HepG2 (cell line): ENCODE measurements at regions not wholly inside any gene's neighbourhood (a gene's known extent, or its start where the extent isn't known, plus 50 kb on each side); places are given as distances from the start of the nearest gene placed in this dataset.

Experiments used
- ATAC-seq: fragments of 200-7000 bp; cut with Tn5 transposase; 3 replicates; pipeline ENCODE4 v1.9.1; 2020; ENCODE audit warnings: mild to moderate bottlenecking, moderate library complexity
- BruUV-seq: library from RNA; stranded (reverse); fragments of 400-500 nt; replicated peaks from 2 replicates; lab custom pipeline; 2021; lab: Mats Ljungman, UMichigan
- CTCF ChIA-PET: fragments of 300-600 bp; formaldehyde crosslinking; extraction: SDS; loops from one replicate; lab custom pipeline; 2021; ENCODE audit warnings: low total read pairs, inconsistent platforms, low intra/inter-chr PET ratio; lab: Yijun Ruan, JAX
- POLR2A ChIA-PET: fragments of 350-600 bp; sonication (Branson Sonifier 250); formaldehyde crosslinking; loops from one replicate; lab custom pipeline; 2020; ENCODE audit warnings: antibody characterized with exemption, inconsistent platforms; lab: Yijun Ruan, JAX
- DNase-seq: peaks from one replicate; pipeline ENCODE4 v3.0.0-alpha.2; 2015; ENCODE audit warnings: low spot score
- FAIRE-seq: peaks from 3 replicates; lab custom pipeline; 2011; peaks lifted over from hg19 to GRCh38; lab: Jason Lieb, UNC
- H2AFZ ChIP-seq: one replicate; pipeline ENCODE4 v1.6.1; 2011; ENCODE audit warnings: low read length, inconsistent platforms
- H3K27ac ChIP-seq: fragments of 300-600 bp; 3 replicates; pipeline ENCODE4 v1.8.0; 2011; ENCODE audit warnings: mixed run types, mild to moderate bottlenecking, mixed read lengths, low read length, inconsistent platforms; ENCODE audit not compliant: insufficient read depth; ENCODE audit errors: extremely low read length
- H3K27me3 ChIP-seq, 2 experiments: fragments of 200-600 bp in 1 of 2; 2 replicates in 1 of 2; 3 replicates in 1 of 2; pipeline versions ENCODE4 v1.6.0 to v1.8.0; 2011; ENCODE audit warnings: low read length in 2 of 2, mild to moderate bottlenecking in 2 of 2, moderate library complexity in 2 of 2, inconsistent platforms in 1 of 2; ENCODE audit not compliant: insufficient read depth in 2 of 2, control insufficient read depth in 1 of 2
- H3K36me3 ChIP-seq, 2 experiments: fragments of 200-600 bp in 1 of 2; replicated peaks in 1 of 2; 2 replicates in 1 of 2; 3 replicates in 1 of 2; pipeline versions ENCODE4 v1.5.1 to v1.8.0; 2011; ENCODE audit warnings: low read length in 2 of 2, inconsistent platforms in 1 of 2; ENCODE audit not compliant: insufficient read depth in 2 of 2, control insufficient read depth in 1 of 2
- H3K4me1 ChIP-seq: 2 replicates; pipeline ENCODE4 v1.5.1; 2012; ENCODE audit warnings: low read length, inconsistent platforms; ENCODE audit not compliant: insufficient read depth
- H3K4me2 ChIP-seq: 2 replicates; pipeline ENCODE4 v1.6.0; 2011; ENCODE audit warnings: low read depth, low read length, inconsistent platforms
- H3K4me3 ChIP-seq, 3 experiments: fragments of 200-600 bp in 1 of 3; sonication (generic), shearing (Covaris generic) in 1 of 3; replicated peaks in 1 of 3; 2 replicates each; pipeline ENCODE4 v1.5.1; 2011 to 2016; ENCODE audit warnings: low read length in 3 of 3, inconsistent platforms in 2 of 3, low read depth in 2 of 3, mild to moderate bottlenecking in 2 of 3, control low read depth in 1 of 3, mixed read lengths in 1 of 3; ENCODE audit not compliant: insufficient read depth in 1 of 3
- H3K79me2 ChIP-seq: one replicate; pipeline ENCODE4 v1.6.1; 2011; ENCODE audit warnings: low read length, inconsistent platforms; ENCODE audit not compliant: insufficient read depth
- H3K9ac ChIP-seq: 2 replicates; pipeline ENCODE4 v1.6.0; 2011; ENCODE audit warnings: mild to moderate bottlenecking, low read depth, low read length, inconsistent platforms; ENCODE audit not compliant: insufficient read depth
- H3K9me3 ChIP-seq: 2 replicates; pipeline ENCODE4 v1.5.1; 2012; ENCODE audit warnings: mild to moderate bottlenecking, low read length
- H4K20me1 ChIP-seq: 2 replicates; pipeline ENCODE4 v1.6.0; 2011; ENCODE audit warnings: inconsistent platforms, mild to moderate bottlenecking, low read length, moderate library complexity; ENCODE audit not compliant: insufficient read depth
- ATF7 ChIP-seq, 2 experiments: fragments of 450-650 bp in 1 of 2; sonication (generic) in 1 of 2; formaldehyde crosslinking in 1 of 2; IDR thresholded peaks; 2 replicates each; pipeline versions ENCODE4 v1.4.0 to v1.6.1; 2016 to 2020; ENCODE audit warnings: antibody characterized with exemption in 1 of 2, mild to moderate bottlenecking in 1 of 2, missing genetic modification reagents in 1 of 2
- BRCA1 ChIP-seq: sonication (generic); formaldehyde crosslinking; IDR thresholded peaks from 2 replicates; pipeline ENCODE4 v1.4.0; 2020; ENCODE audit warnings: missing genetic modification reagents
- HDAC2 ChIP-seq: sonication (generic); formaldehyde crosslinking; IDR thresholded peaks from 2 replicates; pipeline ENCODE4 v1.4.0; 2020; ENCODE audit warnings: missing genetic modification reagents
- KLF11 ChIP-seq: IDR thresholded peaks from 2 replicates; pipeline ENCODE4 v1.6.1; 2016; ENCODE audit warnings: missing compliant biosample characterization
- KLF6 ChIP-seq: IDR thresholded peaks from 2 replicates; pipeline ENCODE4 v1.8.0; 2016; ENCODE audit warnings: missing biosample characterization, missing genetic modification reagents
- MAFF ChIP-seq: IDR thresholded peaks from 2 replicates; pipeline ENCODE4 v1.6.1; 2011; ENCODE audit warnings: low read depth, low read length, improper control_type of control experiment
- MAFK ChIP-seq, 2 experiments: IDR thresholded peaks in 1 of 2; conservative IDR thresholded peaks in 1 of 2; 2 replicates each; pipeline ENCODE4 v1.6.1; 2011; ENCODE audit warnings: improper control_type of control experiment in 2 of 2, low read length in 2 of 2
- SNRNP70 ChIP-seq: fragments of 200-400 bp; formaldehyde crosslinking; IDR thresholded peaks from 2 replicates; pipeline ENCODE4 v1.6.1; 2017; ENCODE audit warnings: mild to moderate bottlenecking, low read depth, low read length, moderate library complexity
- SOX13 ChIP-seq, 3 experiments: fragments of 450-650 bp in 1 of 3; sonication (generic) in 1 of 3; formaldehyde crosslinking in 1 of 3; IDR thresholded peaks in 2 of 3; conservative IDR thresholded peaks in 1 of 3; 2 replicates each; pipeline versions ENCODE4 v1.5.0 to v1.6.1; 2016 to 2020; ENCODE audit warnings: antibody characterized with exemption in 1 of 3, mild to moderate bottlenecking in 1 of 3, missing compliant biosample characterization in 1 of 3, missing genetic modification reagents in 1 of 3, moderate library complexity in 1 of 3
- SPEN ChIP-seq: sonication (generic); formaldehyde crosslinking; IDR thresholded peaks from 2 replicates; pipeline ENCODE4 v1.5.1; 2020; ENCODE audit warnings: low read depth, mild to moderate bottlenecking, missing genetic modification reagents
- ZNF558 ChIP-seq: sonication (generic); formaldehyde crosslinking; IDR thresholded peaks from 2 replicates; pipeline ENCODE4 v1.9.0; 2022; ENCODE audit warnings: mild to moderate bottlenecking, missing genetic modification reagents, borderline replicate concordance
- ZNF766 ChIP-seq: sonication (generic); formaldehyde crosslinking; IDR thresholded peaks from 2 replicates; pipeline ENCODE4 v1.5.0; 2020; ENCODE audit warnings: missing genetic modification reagents, borderline replicate concordance
- WGBS: methylation state at CpG from one replicate; pipeline ENCODE4 v1.1.6; 2017; ENCODE audit warnings: low lambda C conversion rate; 5-methylcytosine and 5-hydroxymethylcytosine counted together
- in situ Hi-C: cut with HindIII; loops from 2 replicates; pipeline ENCODE4 v1.10.0; 2017; ENCODE audit warnings: low pct_unique_long_range_greater_than_20kb; ENCODE audit not compliant: extremely low pct_ligation_motif_present
- intact Hi-C: fragments of 100-400 bp; cut with micrococcal nuclease; formaldehyde crosslinking; loops from one replicate; pipeline ENCODE4 v1.10.0; 2022; ENCODE audit not compliant: unreplicated experiment
- TF ChIP-seq, protein P1 (sequence below): IDR thresholded peaks from 2 replicates; pipeline ENCODE4 v1.6.1; 2012; ENCODE audit warnings: inconsistent platforms

DNA sequence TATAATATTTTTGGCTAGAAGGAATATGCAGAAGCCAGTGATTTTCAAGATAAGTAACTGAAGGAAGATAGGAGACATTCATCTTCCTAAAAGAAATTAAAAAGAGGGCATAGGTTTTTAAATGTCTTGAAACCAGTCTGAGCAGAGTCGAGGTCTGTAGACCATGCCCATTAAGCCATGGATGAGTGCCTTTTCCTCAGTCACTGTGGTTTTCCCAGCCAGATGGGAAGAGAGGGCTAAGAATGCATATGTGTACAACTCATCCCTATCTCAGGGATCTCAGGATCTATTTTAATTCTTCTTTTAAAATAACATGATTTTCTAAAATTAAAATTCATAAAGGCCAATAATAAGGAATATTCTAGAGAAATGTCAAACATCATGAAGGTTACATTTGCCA lies 112.8 kb downstream of the PPP1R3A start:
- no TSS peak for BruUV-seq
- H3K9me3 ChIP-seq, result no peaks in the 10 kb centered on the region
- no peak overlapping the region for H3K4me2 ChIP-seq
- FAIRE-seq (no peak), ATAC-seq (no peak), DNase-seq (no peak)
- in situ Hi-C loops (no loop called here), intact Hi-C loops (no loop called here)
- no peak overlapping the region for H2AFZ ChIP-seq
- H3K27ac ChIP-seq, result no peak overlapping the region
- TF ChIP-seq HDAC2 (CRISPR knock-in tag) (no peak), BRCA1 (CRISPR knock-in tag) (no peak), KLF6 (CRISPR knock-in tag) (no peak)
- H3K79me2 ChIP-seq, result no peaks in the 10 kb centered on the region
- H3K4me3 ChIP-seq, result no peak overlapping the region
- ChIA-PET CTCF (no interaction called here), POLR2A (no interaction called here)
- no peaks in the 10 kb centered on the region for H3K27me3 ChIP-seq
- no peak overlapping the region for H3K9ac ChIP-seq
- H4K20me1 ChIP-seq, result no peaks in the 10 kb centered on the region
- no peaks in the 10 kb centered on the region for H3K36me3 ChIP-seq
- H3K4me1 ChIP-seq, result no peaks in the 10 kb centered on the region
- 0% methylated on average over 1 of the region's 1 CpG for WGBS

DNA sequence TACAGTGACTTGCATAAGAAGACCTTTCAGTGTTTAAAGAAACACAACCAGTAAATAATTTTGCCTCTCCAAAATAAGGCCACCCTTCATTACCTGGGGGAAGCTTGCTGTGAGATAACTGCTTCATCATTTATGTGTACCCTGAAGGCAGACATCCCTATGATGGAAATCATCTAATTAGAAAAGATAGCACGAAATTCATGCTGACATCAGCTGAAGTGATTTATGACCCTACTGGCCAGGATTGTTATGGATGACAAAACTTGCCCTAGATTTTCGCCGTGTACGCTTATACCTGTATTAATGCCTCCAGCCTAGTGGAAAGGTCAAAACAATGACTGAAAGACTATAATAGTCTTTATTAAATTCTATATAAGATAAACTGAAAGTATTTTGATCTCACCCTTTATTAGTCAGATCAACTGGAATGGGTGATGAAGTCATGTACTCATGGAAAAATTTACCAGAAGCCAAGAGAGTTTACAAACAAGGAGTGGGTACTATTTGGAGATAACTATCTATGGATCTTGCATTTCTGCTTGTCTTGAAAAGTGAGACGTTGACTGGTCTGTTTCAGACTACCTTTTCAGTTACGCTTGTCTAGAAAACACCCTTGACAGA lies 114.2 kb downstream of the PPP1R3A start:
- DNase-seq (no peak), ATAC-seq (no peak), FAIRE-seq (no peak)
- no peak overlapping the region for H2AFZ ChIP-seq
- TF ChIP-seq ZNF558 (CRISPR knock-in tag), result no peak
- no peak for TF ChIP-seq ATF7 (IDR thresholded peaks at IDR 0.05)
- no peak for TF ChIP-seq ATF7 (CRISPR knock-in tag; IDR thresholded peaks at IDR 0.05)
- no peak for TF ChIP-seq KLF11 (CRISPR knock-in tag)
- no peak for TF ChIP-seq SPEN (CRISPR knock-in tag)
- TF ChIP-seq, protein P1, sequence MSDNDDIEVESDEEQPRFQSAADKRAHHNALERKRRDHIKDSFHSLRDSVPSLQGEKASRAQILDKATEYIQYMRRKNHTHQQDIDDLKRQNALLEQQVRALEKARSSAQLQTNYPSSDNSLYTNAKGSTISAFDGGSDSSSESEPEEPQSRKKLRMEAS, result no peak
- no peak for TF ChIP-seq SOX13 (IDR thresholded peaks at IDR 0.05)
- no peak for TF ChIP-seq SOX13 (CRISPR knock-in tag; conservative IDR thresholded peaks at IDR 0.05 in 1 of 2, IDR thresholded peaks at IDR 0.05 in 1 of 2)
- TF ChIP-seq MAFF, result 0 out of 2 replicates have a peak, but pooled peaks have one; percentile 15
- TF ChIP-seq ZNF766 (CRISPR knock-in tag), result no peak
- no peak for TF ChIP-seq SNRNP70
- TF ChIP-seq MAFK (conservative IDR thresholded peaks at IDR 0.05 in 1 of 2, IDR thresholded peaks at IDR 0.05 in 1 of 2; ENCODE audit: low read length in 2 of 2), result peak in 1 of 2 experiments; percentile 51; a peak in 1 of 4 replicates
- no peak overlapping the region for H3K4me3 ChIP-seq
- H3K27ac ChIP-seq, result no peak overlapping the region
- no peaks in the 10 kb centered on the region for H3K36me3 ChIP-seq
- ChIA-PET POLR2A (no interaction called here), CTCF (no interaction called here)
- H3K4me1 ChIP-seq, result no peaks in the 10 kb centered on the region
- H3K79me2 ChIP-seq, result no peaks in the 10 kb centered on the region
- no peaks in the 10 kb centered on the region for H4K20me1 ChIP-seq
- intact Hi-C loops (no loop called here), in situ Hi-C loops (no loop called here)
- no peaks in the 10 kb centered on the region; a peak in 1 of 5 replicates for H3K27me3 ChIP-seq
- no peak overlapping the region for H3K4me2 ChIP-seq
- 40% methylated on average over 6 of the region's 6 CpGs for WGBS
- H3K9me3 ChIP-seq, result no peaks in the 10 kb centered on the region
- H3K9ac ChIP-seq, result no peak overlapping the region
- no TSS peak for BruUV-seq
